ENCODE measurements at regions not wholly inside any gene's neighbourhood (a gene's known extent, or its start where the extent isn't known, plus 50 kb on each side); places are given as distances from the start of the nearest gene placed in this dataset.
"Not testable (repeated sequence)": the region's sequence is repeated elsewhere in the genome, so short reads cannot be mapped to it uniquely, and the experiment has no call there.

DNA sequence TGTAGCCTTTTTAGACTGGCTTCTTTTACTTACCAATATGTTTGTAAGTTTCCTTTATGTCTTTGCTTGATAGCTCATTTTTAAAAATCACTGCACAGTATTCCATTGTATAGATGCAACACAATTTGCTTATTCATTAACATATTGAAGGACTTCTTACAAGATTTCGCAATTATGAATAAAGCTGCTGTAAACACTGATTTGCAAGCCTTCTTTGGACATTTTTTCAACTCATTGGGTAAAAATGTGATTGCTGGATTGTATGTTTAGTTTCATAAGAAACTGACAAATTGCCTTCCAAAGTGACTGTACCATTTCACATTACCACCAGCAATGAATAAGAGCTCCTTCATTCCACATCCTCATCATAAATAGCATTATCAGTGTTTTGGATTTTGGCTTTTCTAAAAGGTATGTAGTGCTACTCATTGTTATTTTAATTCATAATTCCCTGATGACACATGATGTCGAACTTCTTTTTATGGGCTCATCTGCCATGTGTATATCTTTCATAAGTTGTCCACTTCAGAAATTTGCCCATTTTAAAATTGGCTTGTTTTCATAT is 80.7 kb downstream of the TFAP2B start:
- no peak for DNase-seq (ENCODE audit: low read depth in 4 of 4, low spot score in 2 of 4)

DNA sequence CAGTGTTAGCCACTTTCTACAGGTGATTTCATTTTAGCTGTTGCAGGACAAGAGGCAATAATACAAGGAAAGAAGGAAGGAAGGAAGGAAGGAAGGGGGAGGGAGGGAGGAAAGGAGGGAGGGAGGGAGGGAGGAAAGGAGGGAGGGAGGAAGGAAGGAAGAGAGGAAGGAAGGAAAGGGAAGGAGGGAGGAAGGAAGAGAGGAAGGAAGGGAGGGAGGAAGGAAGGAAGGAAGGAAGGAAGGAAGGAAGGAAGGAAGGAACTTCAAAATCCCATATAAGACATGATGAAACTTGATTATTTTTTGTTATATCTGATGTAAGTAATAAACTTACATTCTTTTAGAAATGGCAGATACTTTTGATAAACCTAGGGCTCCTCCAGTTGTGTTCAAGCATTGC is 83.6 kb downstream of the TFAP2B start:
- DNase-seq (ENCODE audit: low read depth in 4 of 4, low spot score in 2 of 4): no peak

GRCh38 chr6:50905297-50905696 is 86.6 kb downstream of the TFAP2B start:
- no peak for DNase-seq (ENCODE audit: low read depth in 4 of 4, low spot score in 2 of 4)

GRCh38 chr6:50907565-50907964 is 88.9 kb downstream of the TFAP2B start:
- DNase-seq (ENCODE audit: low read depth in 4 of 4, low spot score in 2 of 4): no peak

DNA sequence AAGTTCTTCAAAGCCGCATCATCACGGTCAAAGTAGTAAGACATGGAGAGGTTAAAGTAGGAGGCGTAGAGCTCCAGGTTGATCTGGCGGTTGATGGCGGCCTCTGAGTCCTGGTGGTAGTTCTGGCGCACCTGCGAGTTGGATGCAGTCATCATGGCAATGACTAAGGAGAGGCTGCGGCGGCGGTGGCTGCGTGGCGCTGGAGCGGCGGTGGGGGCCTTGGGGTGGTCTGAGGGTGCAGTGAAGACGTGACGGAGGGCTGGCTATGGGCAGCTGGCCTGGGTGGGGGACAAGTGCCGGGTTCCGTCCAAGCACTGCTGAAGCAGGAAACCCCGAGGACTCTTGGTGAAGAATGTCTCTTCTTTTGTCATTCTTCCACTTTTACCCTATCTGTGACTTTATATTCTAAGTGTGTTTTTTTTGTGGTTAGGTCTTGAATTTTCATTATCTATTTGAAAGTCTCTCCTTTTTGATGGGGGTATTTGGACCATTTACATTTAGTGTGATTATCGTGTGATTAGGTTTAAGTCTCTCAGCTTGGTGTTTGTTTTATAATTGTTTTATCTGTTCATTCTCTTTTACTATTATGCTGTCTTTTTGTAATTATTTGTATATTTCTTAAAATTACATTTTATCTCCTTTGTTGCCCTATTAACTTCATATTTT is 94.6 kb downstream of the TFAP2B start:
- no peak for DNase-seq (ENCODE audit: low read depth in 4 of 4, low spot score in 2 of 4)

DNA sequence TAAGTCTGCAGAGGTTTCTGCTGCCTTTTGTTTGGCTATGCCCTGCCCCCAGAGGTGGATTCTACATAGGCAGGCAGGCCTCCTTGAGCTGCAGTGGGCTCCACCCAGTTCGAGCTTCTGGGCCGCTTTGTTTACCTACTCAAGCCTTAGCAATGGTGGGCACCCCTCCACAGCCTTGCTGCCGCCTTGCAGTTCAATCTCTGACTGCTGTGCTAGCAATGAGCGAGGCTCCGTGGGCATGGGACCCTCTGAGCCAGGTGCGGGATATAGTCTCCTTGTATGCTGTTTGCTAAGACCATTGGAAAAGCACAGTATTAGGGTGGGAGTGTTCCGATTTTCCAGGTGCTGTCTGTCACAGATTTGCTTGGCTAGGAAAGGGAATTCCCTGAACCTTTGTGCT is 102.7 kb downstream of the TFAP2B start:
- DNase-seq (ENCODE audit: low read depth in 4 of 4, low spot score in 2 of 4): not testable (repeated sequence)

- no peak for DNase-seq (ENCODE audit: low read depth in 4 of 4, low spot score in 2 of 4)
These were observed 103.3 kb downstream of the TFAP2B start for GRCh38 chr6:50921968-50922367.

DNA sequence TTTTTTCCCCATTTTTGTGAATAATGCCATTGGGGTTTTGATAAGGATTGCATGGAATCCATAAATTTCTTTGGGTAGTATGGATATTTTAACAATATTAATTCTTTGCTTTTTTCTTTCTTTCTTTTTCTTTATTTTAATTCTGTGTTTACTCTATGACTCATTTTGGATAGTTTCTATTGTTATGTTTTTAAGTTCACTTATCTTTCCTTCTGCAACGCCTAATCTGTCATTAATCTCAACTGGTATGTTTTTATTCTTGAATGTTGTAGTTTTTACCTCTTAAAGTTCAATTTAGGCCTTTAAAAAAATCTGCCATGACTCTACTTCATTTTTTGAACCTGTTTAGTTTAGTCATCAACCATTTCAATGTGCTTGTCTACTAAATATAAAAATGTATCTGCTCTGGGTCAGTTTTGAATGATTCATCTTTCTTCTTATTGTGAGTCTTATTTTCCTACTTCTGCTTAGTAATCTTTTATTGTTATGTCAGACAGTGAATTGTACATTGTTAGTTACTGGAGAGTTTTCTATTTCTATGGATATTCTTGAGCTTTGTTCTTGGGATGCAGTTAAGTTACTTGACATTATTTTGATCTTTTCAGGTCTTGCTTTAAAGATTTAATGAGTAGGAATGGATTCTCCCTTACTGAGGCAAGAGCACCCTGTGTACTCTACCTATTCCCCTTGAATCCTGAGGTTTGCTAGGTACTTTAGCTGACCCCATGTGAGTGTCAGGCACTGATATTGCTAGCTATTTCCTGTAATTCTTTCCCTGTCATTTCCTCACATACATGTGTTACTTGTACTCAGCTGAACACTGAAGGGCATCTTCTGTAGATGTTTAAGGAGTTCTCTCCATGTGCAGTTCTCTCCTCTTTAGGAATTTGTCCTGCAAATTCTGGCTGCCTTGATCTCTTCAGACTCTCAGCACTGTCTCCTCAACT is 104.2 kb downstream of the TFAP2B start:
- no peak for DNase-seq (ENCODE audit: low read depth in 4 of 4, low spot score in 2 of 4)

- DNase-seq (ENCODE audit: low read depth in 4 of 4, low spot score in 2 of 4): no peak
These were observed 106.1 kb downstream of the TFAP2B start for GRCh38 chr6:50924758-50925157.

- DNase-seq (ENCODE audit: low read depth in 4 of 4, low spot score in 2 of 4): no peak
These were observed 106.9 kb downstream of the TFAP2B start for GRCh38 chr6:50925548-50925947.

DNA sequence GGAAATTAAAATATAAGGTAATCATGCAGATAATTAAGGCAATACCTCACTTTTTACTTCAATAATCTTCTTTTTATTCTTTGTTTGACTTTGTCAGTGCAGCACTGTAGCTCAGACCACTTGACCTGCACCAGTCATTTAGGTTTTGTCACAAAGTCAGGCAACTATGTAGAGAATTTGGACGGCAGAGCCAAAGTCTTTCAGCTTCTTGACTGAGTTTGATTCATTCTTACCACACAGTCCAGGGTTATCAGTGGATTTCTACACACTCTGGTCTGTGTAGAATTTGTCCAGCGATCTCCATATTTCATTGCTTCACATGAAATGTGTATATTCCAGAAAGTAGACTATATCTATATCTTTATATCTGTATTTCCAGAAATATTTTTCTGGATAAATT is 107.3 kb downstream of the TFAP2B start:
- DNase-seq (ENCODE audit: low read depth in 4 of 4, low spot score in 2 of 4): no peak

DNA sequence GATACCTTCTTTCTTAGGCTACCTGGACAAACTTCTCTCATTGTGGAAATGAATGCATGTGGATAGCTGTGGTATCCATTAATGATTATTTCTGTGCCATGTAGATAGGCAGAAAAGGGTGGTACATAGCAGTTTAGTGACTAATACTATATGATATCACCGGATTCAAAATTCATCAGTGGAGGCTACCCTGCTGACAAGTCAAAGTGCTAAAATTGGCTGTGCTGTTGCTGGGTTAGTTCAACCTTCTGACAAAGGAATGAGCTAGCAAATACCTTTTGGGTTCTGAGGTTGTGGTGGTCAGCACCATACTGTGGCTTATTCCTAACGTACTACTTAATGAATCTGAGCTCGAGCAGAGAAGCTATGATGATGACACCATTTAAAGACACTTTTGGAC is 109.1 kb downstream of the TFAP2B start:
- no peak for DNase-seq (ENCODE audit: low read depth in 4 of 4, low spot score in 2 of 4)

- DNase-seq (ENCODE audit: low read depth in 4 of 4, low spot score in 2 of 4): no peak
These were observed 110.7 kb downstream of the TFAP2B start for GRCh38 chr6:50929323-50929722.

GRCh38 chr6:50935442-50935841 is 116.8 kb downstream of the TFAP2B start:
- DNase-seq (ENCODE audit: low read depth in 4 of 4, low spot score in 2 of 4): no peak

- DNase-seq (ENCODE audit: low read depth in 4 of 4, low spot score in 2 of 4): no peak
These were observed 117.6 kb downstream of the TFAP2B start for GRCh38 chr6:50936277-50936681.

GRCh38 chr6:50939931-50940330 is 121.3 kb downstream of the TFAP2B start:
- DNase-seq (ENCODE audit: low read depth in 4 of 4, low spot score in 2 of 4): no peak

DNA sequence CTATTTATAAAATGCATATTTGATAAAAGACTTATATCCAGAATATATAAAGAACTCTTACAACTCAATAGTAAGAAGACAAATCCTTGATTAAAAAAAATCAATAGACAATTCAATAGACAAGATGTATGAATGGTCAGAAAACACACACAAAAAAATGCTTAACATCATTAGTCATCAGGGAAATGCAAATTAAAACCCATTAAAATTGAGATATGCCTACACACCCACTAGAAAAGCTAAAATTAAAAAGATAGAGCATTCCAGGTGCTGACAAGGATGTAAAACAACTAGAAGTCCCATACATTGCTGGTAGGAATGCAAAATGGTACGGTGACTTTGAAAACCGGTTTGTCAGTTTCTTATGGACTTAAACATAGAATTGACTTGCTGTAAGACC is 127.1 kb downstream of the TFAP2B start:
- no peak for DNase-seq (ENCODE audit: low read depth in 4 of 4, low spot score in 2 of 4)

DNA sequence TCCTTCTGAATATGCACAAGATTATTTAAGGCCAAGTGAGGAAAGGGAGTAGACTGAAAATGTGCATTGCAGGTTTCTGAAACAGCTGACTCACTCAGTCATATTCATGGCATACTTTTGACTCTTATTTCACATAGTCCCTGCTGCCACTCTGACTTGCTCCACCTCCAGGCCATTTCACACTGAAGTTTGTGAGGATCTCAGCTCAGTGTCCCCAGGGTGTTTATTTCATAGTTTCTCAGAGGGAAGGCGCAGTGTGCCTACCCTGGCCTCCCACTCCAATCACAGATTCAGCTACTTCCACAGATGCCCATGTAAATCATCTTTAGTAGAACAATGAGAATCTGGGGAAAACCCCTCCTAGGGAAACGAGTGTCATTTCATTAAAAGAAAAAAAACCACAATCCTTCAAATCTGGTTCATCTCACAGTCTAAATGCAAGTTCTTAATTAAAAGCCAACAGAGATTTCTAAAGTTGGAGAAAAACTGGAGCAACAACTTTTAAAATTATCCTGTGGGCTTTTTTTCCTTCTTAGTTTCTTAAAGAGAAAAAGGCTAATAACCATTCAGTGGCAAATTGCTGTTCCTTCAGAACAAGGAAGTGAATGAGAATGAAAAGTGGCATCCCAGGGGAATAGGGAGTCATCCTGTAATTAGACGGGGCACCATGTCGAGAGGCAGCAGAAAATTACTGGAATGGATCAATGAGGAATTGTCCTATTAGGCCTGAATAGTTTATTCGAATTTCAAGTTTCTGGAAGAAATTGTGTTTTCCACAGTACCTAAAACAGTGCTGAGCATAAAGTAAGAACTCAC is 133.6 kb downstream of the TFAP2B start:
- DNase-seq (ENCODE audit: low read depth in 4 of 4, low spot score in 2 of 4): no peak

- DNase-seq (ENCODE audit: low read depth in 4 of 4, low spot score in 2 of 4): no peak
These were observed 137.3 kb downstream of the TFAP2B start for GRCh38 chr6:50956014-50956413.

- DNase-seq (ENCODE audit: low read depth in 4 of 4, low spot score in 2 of 4): no peak
These were observed 139.6 kb downstream of the TFAP2B start for GRCh38 chr6:50958148-50958697.

Data from left renal cortex interstitium (tissue), 4 donors.